DOHH2 (cell line): ENCODE measurements at regions not wholly inside any gene's neighbourhood (a gene's known extent, or its start where the extent isn't known, plus 50 kb on each side); places are given as distances from the start of the nearest gene placed in this dataset.

ENCODE experiments used
- H3F3A ChIP-seq: fragments of 200-600 bp; sonication (generic), shearing (Covaris generic); 2 replicates; pipeline ENCODE4 v1.6.0; 2016; ENCODE audit warnings: antibody characterized with exemption, mild to moderate bottlenecking; ENCODE audit not compliant: control insufficient read depth, insufficient read depth
- H3K27ac ChIP-seq: fragments of 200-600 bp; sonication (generic); 2 replicates; pipeline ENCODE4 v1.5.1; 2014; ENCODE audit warnings: low read depth, mild to moderate bottlenecking, low read length, moderate library complexity
- H3K27me3 ChIP-seq: fragments of 200-600 bp; sonication (generic); 2 replicates; pipeline ENCODE4 v1.6.1; 2014; ENCODE audit warnings: mild to moderate bottlenecking, low read length, mixed read lengths; ENCODE audit not compliant: control insufficient read depth
- H3K36me3 ChIP-seq: fragments of 200-600 bp; sonication (generic); 2 replicates; pipeline ENCODE4 v1.6.1; 2014; ENCODE audit warnings: mild to moderate bottlenecking, low read length, moderate library complexity, mixed read lengths; ENCODE audit not compliant: control insufficient read depth
- H3K4me1 ChIP-seq: fragments of 200-600 bp; sonication (generic); 2 replicates; pipeline ENCODE4 v1.6.1; 2014; ENCODE audit warnings: mild to moderate bottlenecking, low read length, mixed read lengths; ENCODE audit not compliant: control insufficient read depth
- H3K4me2 ChIP-seq: fragments of 200-600 bp; sonication (generic); 2 replicates; pipeline ENCODE4 v1.6.0; 2014; ENCODE audit warnings: mild to moderate bottlenecking, low read length, moderate library complexity
- H3K4me3 ChIP-seq: fragments of 200-600 bp; sonication (generic); 2 replicates; pipeline ENCODE4 v1.5.1; 2014; ENCODE audit warnings: mild to moderate bottlenecking, low read length, mixed read lengths
- H3K79me2 ChIP-seq: fragments of 200-600 bp; sonication (generic); 2 replicates; pipeline ENCODE4 v1.6.1; 2014; ENCODE audit warnings: mild to moderate bottlenecking, low read length, mixed read lengths; ENCODE audit not compliant: control insufficient read depth
- H3K9me2 ChIP-seq: fragments of 200-600 bp; sonication (generic); replicated peaks from 2 replicates; pipeline ENCODE4 v1.6.1; 2014; ENCODE audit warnings: mild to moderate bottlenecking, low read length, mixed read lengths; ENCODE audit not compliant: control insufficient read depth
- H3K9me3 ChIP-seq: fragments of 200-600 bp; sonication (generic); 2 replicates; pipeline ENCODE4 v1.6.1; 2014; ENCODE audit warnings: antibody characterized with exemption, low read length, mixed read lengths; ENCODE audit not compliant: control insufficient read depth, insufficient read depth
- H4K20me1 ChIP-seq: fragments of 200-600 bp; sonication (generic); 2 replicates; pipeline ENCODE4 v1.6.0; 2014; ENCODE audit warnings: low read depth, mild to moderate bottlenecking, antibody characterized with exemption, low read length, moderate library complexity; ENCODE audit not compliant: control insufficient read depth, insufficient read depth
- CTCF ChIP-seq: fragments of 200-600 bp; sonication (generic); IDR thresholded peaks from one replicate; pipeline ENCODE4 v1.5.1; 2014; ENCODE audit warnings: antibody characterized with exemption, mild to moderate bottlenecking, low read depth, low read length; ENCODE audit not compliant: poor library complexity, severe bottlenecking
- EZH2phosphoT487 ChIP-seq: fragments of 200-600 bp; sonication (generic); IDR thresholded peaks from 2 replicates; pipeline ENCODE4 v1.6.1; 2017; ENCODE audit warnings: borderline replicate concordance, mild to moderate bottlenecking, antibody characterized with exemption, low read length, moderate library complexity, mixed read lengths

- no peak overlapping the region for H3K27ac ChIP-seq
- TF ChIP-seq CTCF = no peak
- TF ChIP-seq EZH2phosphoT487 = no peak
Measured at GRCh38 chr21:38067086-38067739, 151.0 kb upstream of the KCNJ6 start.

GRCh38 chr21:38072489-38072888, 156.2 kb upstream of the KCNJ6 start:
- no peaks in the 10 kb centered on the region for H3K9me2 ChIP-seq
- H3K27ac ChIP-seq = no peak overlapping the region
- H3K36me3 ChIP-seq = no peaks in the 10 kb centered on the region
- H3K79me2 ChIP-seq = no peaks in the 10 kb centered on the region
- H3F3A ChIP-seq = no peaks in the 10 kb centered on the region
- no peaks in the 10 kb centered on the region for H3K27me3 ChIP-seq
- H3K4me3 ChIP-seq = no peak overlapping the region
- no peaks in the 10 kb centered on the region for H4K20me1 ChIP-seq
- no peak overlapping the region for H3K4me2 ChIP-seq
- no peak for TF ChIP-seq EZH2phosphoT487
- H3K9me3 ChIP-seq = no peaks in the 10 kb centered on the region; the same call in 1 of the 2 replicates
- no peaks in the 10 kb centered on the region for H3K4me1 ChIP-seq

More at GRCh38 chr21:38067086-38067739, 151.0 kb upstream of the KCNJ6 start:
- H3K9me2 ChIP-seq = no peaks in the 10 kb centered on the region
- no peaks in the 10 kb centered on the region for H3K27me3 ChIP-seq
- no peaks in the 10 kb centered on the region for H3K4me1 ChIP-seq
- no peak overlapping the region for H3K4me2 ChIP-seq
- no peaks in the 10 kb centered on the region for H3K79me2 ChIP-seq
- no peaks in the 10 kb centered on the region; the same call in 1 of the 2 replicates for H3K9me3 ChIP-seq
- H3F3A ChIP-seq = no peaks in the 10 kb centered on the region
- no peaks in the 10 kb centered on the region for H3K36me3 ChIP-seq
- no peaks in the 10 kb centered on the region for H4K20me1 ChIP-seq
- H3K4me3 ChIP-seq = no peak overlapping the region

DNA sequence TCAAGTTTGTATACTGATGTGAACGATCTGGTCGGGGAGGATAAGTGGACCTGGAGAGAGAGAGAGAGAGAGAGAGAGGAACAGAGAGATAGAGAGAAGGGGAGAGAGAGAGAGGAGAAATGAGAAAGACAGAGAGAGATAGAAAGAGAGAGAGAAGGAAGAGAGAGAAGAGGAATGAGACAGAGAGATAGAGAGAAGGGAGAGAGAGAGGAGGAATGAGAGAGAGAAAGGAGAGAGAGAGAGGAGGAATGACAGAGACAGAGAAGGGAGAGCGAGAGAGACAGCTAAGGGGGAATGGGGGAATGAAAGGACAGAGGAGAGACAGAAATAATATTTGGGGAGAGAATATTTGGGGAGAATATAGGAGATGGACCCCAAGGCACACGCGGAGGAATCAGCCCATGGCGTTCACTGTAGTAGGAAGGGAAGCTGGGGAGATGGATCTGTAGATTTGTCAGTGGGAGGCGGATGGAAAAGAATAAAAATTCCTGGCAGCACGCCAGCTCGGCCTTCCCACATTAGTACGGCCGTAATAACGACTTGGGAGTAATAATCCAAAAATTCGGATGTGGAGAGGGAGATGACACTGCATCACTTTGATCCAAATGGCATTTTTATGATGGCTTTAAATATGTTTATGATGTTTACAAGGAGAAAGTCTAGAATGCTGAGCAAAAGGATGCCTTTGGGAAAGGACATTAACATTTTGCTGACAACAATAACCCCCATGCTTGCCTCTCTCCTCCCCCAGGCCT, 159.8 kb upstream of the KCNJ6 start:
- TF ChIP-seq EZH2phosphoT487 (no peak), CTCF (no peak)

DNA sequence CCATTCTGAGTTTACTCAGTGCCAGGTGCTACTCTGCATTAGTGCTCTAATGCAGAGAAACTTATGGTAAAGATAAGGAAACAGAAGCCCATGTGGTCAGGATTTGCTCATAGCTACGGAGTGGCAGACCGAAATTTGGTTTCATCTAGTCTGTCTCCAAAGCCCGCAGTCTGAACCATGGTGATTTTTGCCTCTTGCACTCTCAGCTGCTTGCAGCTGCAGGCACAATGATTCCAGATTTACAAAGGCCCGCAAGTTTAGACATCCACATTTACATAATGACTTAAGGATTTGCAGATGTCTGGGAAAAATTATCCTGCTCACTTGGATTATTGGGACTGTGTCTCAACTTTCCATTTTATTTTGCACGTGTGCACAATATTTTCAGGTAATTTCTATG, 161.3 kb upstream of the KCNJ6 start:
- Histone ChIP-seq H3K4me3 (no peak overlapping the region), H3K4me1 (no peaks in the 10 kb centered on the region), H3F3A (no peaks in the 10 kb centered on the region), H3K79me2 (no peaks in the 10 kb centered on the region), H3K9me3 (no peaks in the 10 kb centered on the region; the same call in 1 of the 2 replicates), H3K27ac (no peak overlapping the region), H3K27me3 (no peaks in the 10 kb centered on the region), H4K20me1 (no peaks in the 10 kb centered on the region), H3K36me3 (no peaks in the 10 kb centered on the region), H3K4me2 (no peak overlapping the region), H3K9me2 (no peaks in the 10 kb centered on the region)
- TF ChIP-seq CTCF (no peak), EZH2phosphoT487 (no peak)

More for the DNA sequence above, 159.8 kb upstream of the KCNJ6 start:
- no peaks in the 10 kb centered on the region for H3F3A ChIP-seq
- no peaks in the 10 kb centered on the region for H3K27me3 ChIP-seq
- H3K4me3 ChIP-seq = no peak overlapping the region
- no peaks in the 10 kb centered on the region for H3K36me3 ChIP-seq
- no peaks in the 10 kb centered on the region; the same call in 1 of the 2 replicates for H3K9me3 ChIP-seq
- H4K20me1 ChIP-seq = no peaks in the 10 kb centered on the region
- no peaks in the 10 kb centered on the region for H3K9me2 ChIP-seq
- no peak overlapping the region for H3K27ac ChIP-seq
- H3K79me2 ChIP-seq = no peaks in the 10 kb centered on the region
- H3K4me1 ChIP-seq = no peaks in the 10 kb centered on the region
- H3K4me2 ChIP-seq = no peak overlapping the region
